ENCODE measurements at regions not wholly inside any gene's neighbourhood (a gene's known extent, or its start where the extent isn't known, plus 50 kb on each side); places are given as distances from the start of the nearest gene placed in this dataset.

DNA sequence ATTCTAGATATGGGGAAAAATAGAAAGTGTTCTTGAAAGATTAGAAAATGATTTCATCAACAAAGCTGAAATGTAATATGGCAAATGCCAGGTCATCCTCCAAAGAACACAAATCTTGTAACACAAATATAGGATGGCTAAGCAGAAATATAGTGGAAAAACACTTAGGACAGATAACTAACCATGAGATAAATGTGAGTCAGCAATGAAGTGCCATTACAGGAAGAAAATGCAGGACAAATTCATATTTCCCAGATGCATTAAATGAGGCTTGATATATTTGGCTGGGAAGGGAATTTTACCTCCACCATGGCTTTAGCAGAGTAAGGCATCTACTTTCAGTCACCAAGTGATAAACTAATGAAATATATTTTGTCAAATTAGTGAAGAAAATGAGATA, 92.8 kb upstream of the SEMA6D start:
- Mint-ChIP-seq H3K27ac (no peak overlapping the region), H3K36me3 (ENCODE audit: low read depth) (no peaks in the 10 kb centered on the region), H3K4me1 (ENCODE audit: low read depth) (no peaks in the 10 kb centered on the region), H3K4me3 (no peak overlapping the region), H3K9me3 (no peaks in the 10 kb centered on the region), H3K27me3 (no peaks in the 10 kb centered on the region)
- ChIA-PET POLR2A (no interaction called here), CTCF (no interaction called here)
- DNase-seq (no peak), ATAC-seq (ENCODE audit: poor library complexity) (no peak)
- no peaks in the 10 kb centered on the region for H3K4me1 ChIP-seq (ENCODE audit: insufficient read depth, low read length)
- H3K9me3 ChIP-seq (ENCODE audit: control insufficient read depth in 1 of 2, insufficient read depth in 1 of 2, low read length in 2 of 2): no peaks in the 10 kb centered on the region
- no peak overlapping the region for H3K4me3 ChIP-seq (ENCODE audit: low read length)
- peaks cover 0 to 3% of the 10 kb centered on the region in 2 experiments for H3K27me3 ChIP-seq (ENCODE audit: control insufficient read depth in 1 of 2, insufficient read depth in 2 of 2, low read length in 2 of 2)
- intact Hi-C loops (cut with DNase I, micrococcal nuclease): no loop called here
- H3K27ac ChIP-seq (ENCODE audit: low read depth in 1 of 2, low read length in 2 of 2): no peak overlapping the region
- no peak for TF ChIP-seq CTCF (IDR thresholded peaks at IDR 0.05)
- no peaks in the 10 kb centered on the region for H3K36me3 ChIP-seq (ENCODE audit: insufficient read depth, low read length)

GRCh38 chr15:47639042-47639441, 78.3 kb upstream of the SEMA6D start:
- no peak for TF ChIP-seq CTCF (IDR thresholded peaks at IDR 0.05)
- Histone ChIP-seq H3K9me3 (ENCODE audit: control insufficient read depth in 1 of 2, insufficient read depth in 1 of 2, low read length in 2 of 2) (peaks cover 0 to 3% of the 10 kb centered on the region in 2 experiments), H3K4me3 (ENCODE audit: low read length) (no peak overlapping the region), H3K27me3 (ENCODE audit: control insufficient read depth in 1 of 2, insufficient read depth in 2 of 2, low read length in 2 of 2) (no peaks in the 10 kb centered on the region), H3K36me3 (ENCODE audit: insufficient read depth, low read length) (no peaks in the 10 kb centered on the region), H3K27ac (ENCODE audit: low read depth in 1 of 2, low read length in 2 of 2) (no peak overlapping the region), H3K4me1 (ENCODE audit: insufficient read depth, low read length) (no peaks in the 10 kb centered on the region)
- ATAC-seq (ENCODE audit: poor library complexity) (no peak), DNase-seq (no peak)
- no peaks in the 10 kb centered on the region for H3K27me3 Mint-ChIP-seq
- H3K36me3 Mint-ChIP-seq (ENCODE audit: low read depth): no peaks in the 10 kb centered on the region
- ChIA-PET CTCF (no interaction called here), POLR2A (no interaction called here)
- no peak overlapping the region for H3K27ac Mint-ChIP-seq
- H3K9me3 Mint-ChIP-seq: no peaks in the 10 kb centered on the region
- intact Hi-C loops (cut with DNase I, micrococcal nuclease): no loop called here
- H3K4me3 Mint-ChIP-seq: no peak overlapping the region
- H3K4me1 Mint-ChIP-seq (ENCODE audit: low read depth): no peaks in the 10 kb centered on the region

DNA sequence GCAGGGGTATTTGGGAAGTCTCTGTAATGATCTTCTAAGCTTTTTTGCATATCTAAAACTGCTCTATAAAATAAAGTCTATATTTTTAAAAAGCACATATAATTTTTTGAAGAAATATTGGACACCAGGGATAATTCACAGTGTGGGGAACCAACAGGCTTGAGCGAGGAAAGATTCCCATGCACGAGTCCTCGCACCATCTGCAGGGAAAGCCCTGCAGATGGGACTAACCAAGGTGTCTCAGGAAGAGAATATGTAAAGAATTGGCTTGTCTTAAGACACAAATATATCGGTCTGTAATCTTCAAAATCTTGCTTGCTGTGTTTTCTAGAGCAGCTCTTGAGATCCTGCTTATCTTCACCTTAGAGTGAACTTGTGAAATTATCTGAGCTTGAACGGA, 77.2 kb upstream of the SEMA6D start:
- Histone ChIP-seq H3K4me1 (ENCODE audit: insufficient read depth, low read length) (no peaks in the 10 kb centered on the region), H3K27ac (ENCODE audit: low read depth in 1 of 2, low read length in 2 of 2) (no peak overlapping the region), H3K4me3 (ENCODE audit: low read length) (no peak overlapping the region), H3K36me3 (ENCODE audit: insufficient read depth, low read length) (no peaks in the 10 kb centered on the region), H3K27me3 (ENCODE audit: control insufficient read depth in 1 of 2, insufficient read depth in 2 of 2, low read length in 2 of 2) (no peaks in the 10 kb centered on the region), H3K9me3 (ENCODE audit: control insufficient read depth in 1 of 2, insufficient read depth in 1 of 2, low read length in 2 of 2) (no peaks in the 10 kb centered on the region)
- TF ChIP-seq CTCF (IDR thresholded peaks at IDR 0.05): no peak
- ChIA-PET POLR2A (no interaction called here), CTCF (no interaction called here)
- Mint-ChIP-seq H3K27me3 (no peaks in the 10 kb centered on the region), H3K36me3 (ENCODE audit: low read depth) (no peaks in the 10 kb centered on the region), H3K27ac (no peak overlapping the region), H3K9me3 (no peaks in the 10 kb centered on the region), H3K4me1 (ENCODE audit: low read depth) (no peaks in the 10 kb centered on the region), H3K4me3 (no peak overlapping the region)
- intact Hi-C loops (cut with DNase I, micrococcal nuclease): no loop called here
- no peak for DNase-seq
- no peak for ATAC-seq (ENCODE audit: poor library complexity)

Data from CD4-positive, alpha-beta T cell (primary cell).